ENCODE measurements at regions not wholly inside any gene's neighbourhood (a gene's known extent, or its start where the extent isn't known, plus 50 kb on each side); places are given as distances from the start of the nearest gene placed in this dataset.

DNA sequence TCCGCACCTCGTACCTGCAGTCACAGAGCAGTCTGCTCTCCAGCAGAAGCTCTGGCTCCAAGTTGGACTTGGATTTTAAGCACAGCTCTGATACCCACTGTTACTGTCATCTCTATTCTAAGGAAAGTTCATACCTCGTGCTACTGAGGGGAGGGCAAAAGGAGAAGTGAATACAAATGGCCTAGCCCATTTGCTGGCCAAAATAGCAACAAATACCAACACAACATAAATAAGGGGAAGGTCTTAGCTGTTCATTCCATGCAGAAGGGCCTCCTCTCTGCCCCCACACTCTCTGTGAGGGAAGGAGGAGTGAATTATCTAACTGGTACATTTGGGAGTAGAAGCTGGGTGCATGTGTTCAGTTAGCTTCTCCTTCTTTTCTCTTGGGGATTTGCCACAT lies 739.4 kb upstream of the RAB6C start (continued):
- TF ChIP-seq CHD7 (IDR thresholded peaks at IDR 0.05; ENCODE audit: low read depth, low read length) (no peak), EGR1 (conservative IDR thresholded peaks at IDR 0.05) (no peak), ZFP91 (CRISPR knock-in tag; IDR thresholded peaks at IDR 0.05) (no peak), ELF4 (CRISPR knock-in tag; IDR thresholded peaks at IDR 0.05) (no peak), SPI1 (IDR thresholded peaks at IDR 0.05; ENCODE audit: borderline replicate concordance, low read depth, low read length) (no peak), TOE1 (IDR thresholded peaks at IDR 0.05; ENCODE audit: borderline replicate concordance) (no peak), TOE1 (CRISPR knock-in tag; IDR thresholded peaks at IDR 0.05; ENCODE audit: borderline replicate concordance, low read depth) (no peak), ZKSCAN8 (CRISPR knock-in tag; IDR thresholded peaks at IDR 0.05) (no peak)
